Heart left ventricle (tissue), 16 donors: ENCODE measurements at regions not wholly inside any gene's neighbourhood (a gene's known extent, or its start where the extent isn't known, plus 50 kb on each side); places are given as distances from the start of the nearest gene placed in this dataset.

Source experiments
- ATAC-seq, 4 donors: fragments of 200-7000 bp; cut with Tn5 transposase; one replicate each; pipeline ENCODE4 v1.9.1; 2020 to 2022; ENCODE audit warnings: moderate library complexity in 4 of 4, mild to moderate bottlenecking in 3 of 4, moderate number of reproducible peaks in 1 of 4
- DNase-seq, 5 donors: peaks; one replicate each; pipeline ENCODE4 v3.0.0-alpha.2; 2020
- H3K27ac ChIP-seq, 12 donors: fragments of 200-600 bp; sonication (generic) in 4 of 12; one replicate each; pipeline versions ENCODE4 v1.5.0 to v1.8.0; 2016 to 2022; ENCODE audit warnings: mild to moderate bottlenecking in 2 of 12
- H3K27me3 ChIP-seq, 9 donors: fragments of 200-600 bp; sonication (generic) in 2 of 9; one replicate each; pipeline versions ENCODE4 v1.5.1 to v1.8.0; 2016 to 2022; ENCODE audit warnings: mild to moderate bottlenecking in 3 of 9
- H3K36me3 ChIP-seq, 9 donors: fragments of 200-600 bp; sonication (generic) in 2 of 9; one replicate each; pipeline versions ENCODE4 v1.5.0 to v1.8.0; 2018 to 2022; ENCODE audit warnings: mild to moderate bottlenecking in 2 of 9
- H3K4me1 ChIP-seq, 12 donors: fragments of 200-600 bp; sonication (generic) in 4 of 12; one replicate each; pipeline versions ENCODE4 v1.5.0 to v1.8.0; 2016 to 2022; ENCODE audit warnings: mild to moderate bottlenecking in 3 of 12
- H3K4me3 ChIP-seq, 12 donors: fragments of 200-600 bp; sonication (generic) in 4 of 12; one replicate each; pipeline versions ENCODE4 v1.5.0 to v1.8.0; 2017 to 2022; ENCODE audit warnings: mild to moderate bottlenecking in 9 of 12, moderate library complexity in 4 of 12
- H3K9me3 ChIP-seq, 12 donors: fragments of 200-600 bp; sonication (generic) in 4 of 12; one replicate each; pipeline versions ENCODE4 v1.5.0 to v1.8.0; 2016 to 2022; ENCODE audit warnings: mild to moderate bottlenecking in 1 of 12
- CTCF ChIP-seq, 12 donors: fragments of 200-600 bp; sonication (generic) in 4 of 12; IDR thresholded peaks; one replicate each; pipeline versions ENCODE4 v1.5.0 to v1.8.0; 2018 to 2022; ENCODE audit warnings: antibody characterized with exemption in 12 of 12, mild to moderate bottlenecking in 5 of 12
- POLR2A ChIP-seq, 2 donors: fragments of 450-650 bp; IDR thresholded peaks; one replicate each; pipeline ENCODE4 v1.6.1; 2017; ENCODE audit warnings: antibody characterized with exemption in 2 of 2, mild to moderate bottlenecking in 2 of 2, moderate library complexity in 2 of 2
- WGBS, 4 donors: extraction: QIAGEN DNeasy Blood & Tissue Kit in 2 of 4; methylation state at CpG; one replicate each; pipeline versions ENCODE4 v1.1.5 to v1.1.7; 2013 to 2018; 5-methylcytosine and 5-hydroxymethylcytosine counted together
- intact Hi-C, 10 donors: fragments of 100-400 bp; cut with DNase I; formaldehyde crosslinking; loops; one replicate each; pipeline versions ENCODE4 v1.11.1 to v1.14.2; 2022
- donor health status: ischemic (EF 13 %, LVEDD 7.1; RV severe dilation, severe dysfunction).
- donor health status: healthy with polysubstance abuse.
- donor health status: DM: no; HTN: yes; CAD: no.
- donor health status: DM: no; HTN: no; CAD: no.
- donor health status: ischemic (EF 25% LVEDD 6.9; RV normal size, moderate dysfunction).
- donor health status: ischemic (EF 25% LVEDD 5.7; RV mildly dilated, moderate dysfunction).
- donor health status: healthy.
- donor health status: DM: yes; HTN: yes; CAD: no.
- donor health status: ischemic (EF 35%, LVEDD 5.7; RV mildly dilated, moderate dysfunction).
- donor health status: nonischemic (EF 11% LVEDD 7.7; RV severe dilation, severe dysfunction).
- donor health status: DM: yes; HTN: yes; CAD: no.
- donor health status: PGD.
- donor health status: ischemic (EF 29% LVEDD 5.4; RV normal size, mild dysfunction).
- donor health status: nonischemic (EF 23%, LVEDD 6.1; RV moderate dilation, normal function).

- Histone ChIP-seq H3K27ac (no peak overlapping the region), H3K4me3 (no peak overlapping the region), H3K27me3 (no peaks in the 10 kb centered on the region), H3K4me1 (no peaks in the 10 kb centered on the region), H3K9me3 (no peaks in the 10 kb centered on the region), H3K36me3 (no peaks in the 10 kb centered on the region)
- TF ChIP-seq POLR2A (IDR thresholded peaks at IDR 0.05) (no peak), CTCF (IDR thresholded peaks at IDR 0.05) (no peak)
- DNase-seq (no peak), ATAC-seq (no peak)
- WGBS, 4 donors = 60 to 79% (median 66%) methylated on average over 2 of the region's 2 CpGs
- intact Hi-C loops = no loop called here
Observed at GRCh38 chr14:38524636-38525509, 269.0 kb upstream of the CLEC14A start.

GRCh38 chr14:38522724-38523123 is 266.8 kb upstream of the CLEC14A start:
- H3K27me3 ChIP-seq = no peaks in the 10 kb centered on the region
- H3K4me3 ChIP-seq = no peak overlapping the region
- DNase-seq = no peak
- H3K36me3 ChIP-seq = no peaks in the 10 kb centered on the region
- no peaks in the 10 kb centered on the region for H3K9me3 ChIP-seq
- TF ChIP-seq POLR2A (IDR thresholded peaks at IDR 0.05) (no peak), CTCF (IDR thresholded peaks at IDR 0.05) (no peak)
- no peak for ATAC-seq
- 51 to 62% (median 55%) methylated on average over 3 of the region's 3 CpGs for WGBS, 4 donors
- intact Hi-C loops = no loop called here
- H3K4me1 ChIP-seq = no peaks in the 10 kb centered on the region
- no peak overlapping the region for H3K27ac ChIP-seq

DNA sequence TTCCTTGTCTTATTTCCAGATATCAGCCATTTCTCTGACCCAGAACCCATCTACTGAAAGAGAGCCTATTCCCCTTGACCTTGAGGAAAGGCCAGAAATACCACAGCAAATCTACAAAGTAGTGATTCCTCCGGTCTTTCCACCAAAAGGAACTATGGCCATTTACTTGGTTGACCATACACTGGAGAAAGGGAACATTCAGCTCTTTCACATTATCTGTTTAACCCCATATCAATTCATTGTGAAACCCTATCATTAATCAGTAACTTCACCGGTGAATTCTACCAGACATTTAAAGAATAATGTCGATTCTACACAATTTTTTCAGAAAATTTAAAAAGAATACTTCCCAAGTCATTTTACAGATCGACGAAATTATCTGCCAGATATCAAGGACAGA is 265.7 kb upstream of the CLEC14A start:
- no peaks in the 10 kb centered on the region for H3K9me3 ChIP-seq
- WGBS, 4 donors = 90 to 95% (median 94%) methylated on average over 5 of the region's 5 CpGs
- H3K27me3 ChIP-seq = no peaks in the 10 kb centered on the region
- intact Hi-C loops = no loop called here
- ATAC-seq = no peak
- H3K36me3 ChIP-seq = no peaks in the 10 kb centered on the region
- no peak overlapping the region for H3K27ac ChIP-seq
- H3K4me1 ChIP-seq = no peaks in the 10 kb centered on the region
- TF ChIP-seq CTCF (IDR thresholded peaks at IDR 0.05) (no peak), POLR2A (IDR thresholded peaks at IDR 0.05) (no peak)
- no peak overlapping the region for H3K4me3 ChIP-seq
- no peak for DNase-seq

DNA sequence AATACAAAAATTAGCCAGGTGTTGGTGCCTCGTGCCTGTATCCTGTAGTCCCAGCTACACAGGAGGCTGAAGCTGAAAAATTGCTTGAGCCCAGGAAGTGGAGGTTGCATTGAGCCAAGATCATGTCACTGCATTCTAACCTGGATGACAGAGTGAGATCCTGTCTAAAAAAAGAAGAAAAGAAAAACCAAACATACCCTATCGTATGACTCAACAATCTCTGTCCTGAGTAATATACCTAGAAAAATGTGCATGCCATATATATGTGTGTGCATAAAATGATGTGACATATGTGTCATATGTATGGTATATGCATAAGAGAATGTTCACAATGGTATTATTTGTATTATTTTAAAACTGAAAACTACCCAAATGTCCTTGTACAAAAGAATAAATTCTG is 261.5 kb upstream of the CLEC14A start:
- Histone ChIP-seq H3K27me3 (no peaks in the 10 kb centered on the region), H3K36me3 (no peaks in the 10 kb centered on the region), H3K4me3 (no peak overlapping the region), H3K9me3 (no peaks in the 10 kb centered on the region), H3K4me1 (no peaks in the 10 kb centered on the region), H3K27ac (no peak overlapping the region)
- ATAC-seq (no peak), DNase-seq (no peak)
- TF ChIP-seq CTCF (IDR thresholded peaks at IDR 0.05) = no peak
- TF ChIP-seq POLR2A (IDR thresholded peaks at IDR 0.05) = no peak
- 77 to 87% (median 83%) methylated on average over 2 of the region's 2 CpGs for WGBS, 4 donors
- intact Hi-C loops = loop anchor here in 1 of 10 donors (2.0 kb wide), 1 partner anchor 21 kb away; no protein-coding TSS in a partner anchor
